SK-N-SH (cell line): ENCODE measurements at regions not wholly inside any gene's neighbourhood (a gene's known extent, or its start where the extent isn't known, plus 50 kb on each side); places are given as distances from the start of the nearest gene placed in this dataset.
A peak's percentile ranks its signal among the peaks of the same experiment; 100 is the strongest.

Experiments
- CTCF ChIA-PET: fragments of 300-600, 350-600 bp; formaldehyde crosslinking; extraction: SDS; loops from one replicate; lab custom pipeline; 2021; lab: Yijun Ruan, JAX
- POLR2A ChIA-PET: fragments of 350-600 bp; sonication (Branson Sonifier 250); formaldehyde crosslinking; extraction: SDS; loops from one replicate; lab custom pipeline; 2020; ENCODE audit warnings: antibody characterized with exemption, inconsistent platforms; lab: Yijun Ruan, JAX
- DNase-seq: peaks from one replicate; pipeline ENCODE4 v3.0.0; 2012
- H2AFZ ChIP-seq: fragments of 200-600 bp; sonication (generic); 2 replicates; pipeline ENCODE4 v1.8.1; 2016; ENCODE audit warnings: antibody characterized with exemption, mild to moderate bottlenecking, low read depth
- H3F3A ChIP-seq: fragments of 200-600 bp; sonication (generic); replicated peaks from 2 replicates; pipeline ENCODE3; 2016; ENCODE audit warnings: antibody characterized with exemption, mild to moderate bottlenecking; ENCODE audit not compliant: insufficient read depth
- H3K27ac ChIP-seq, 2 experiments: fragments of 200-500 bp in 1 of 2; fragments of 200-600 bp in 1 of 2; sonication (Bioruptor generic) in 1 of 2; sonication (generic), shearing (Covaris generic) in 1 of 2; 2 replicates each; pipeline versions ENCODE4 v1.5.1 to v1.6.1; 2014 to 2016; ENCODE audit warnings: low read depth in 2 of 2, inconsistent platforms in 1 of 2, low read length in 1 of 2, mild to moderate bottlenecking in 1 of 2, mixed read lengths in 1 of 2
- H3K27me3 ChIP-seq: fragments of 200-600 bp; sonication (generic), shearing (Covaris generic); 2 replicates; pipeline ENCODE4 v1.6.1; 2016; ENCODE audit warnings: mixed run types; ENCODE audit not compliant: insufficient read depth
- H3K36me3 ChIP-seq, 2 experiments: fragments of 200-500 bp in 1 of 2; fragments of 200-600 bp in 1 of 2; sonication (Bioruptor generic) in 1 of 2; sonication (generic) in 1 of 2; replicated peaks in 1 of 2; 2 replicates each; pipeline versions ENCODE3 to v1.5.1; 2014 to 2016; ENCODE audit warnings: low read length in 1 of 2, mild to moderate bottlenecking in 1 of 2; ENCODE audit not compliant: insufficient read depth in 2 of 2, control insufficient read depth in 1 of 2
- H3K4me1 ChIP-seq, 2 experiments: fragments of 200-500 bp in 1 of 2; fragments of 200-600 bp in 1 of 2; sonication (Bioruptor generic) in 1 of 2; sonication (generic), shearing (Covaris generic) in 1 of 2; 2 replicates each; pipeline versions ENCODE4 v1.5.1 to v1.6.1; 2014 to 2016; ENCODE audit warnings: low read depth in 1 of 2, low read length in 1 of 2, mixed run types in 1 of 2; ENCODE audit not compliant: insufficient read depth in 2 of 2, control insufficient read depth in 1 of 2
- H3K4me2 ChIP-seq: fragments of 200-600 bp; sonication (generic), shearing (Covaris generic); 2 replicates; pipeline ENCODE4 v1.6.1; 2017; ENCODE audit warnings: mixed run types
- H3K4me3 ChIP-seq, 2 experiments: fragments of 200-500 bp in 1 of 2; fragments of 200-600 bp in 1 of 2; sonication (Bioruptor generic) in 1 of 2; sonication (generic), shearing (Covaris generic) in 1 of 2; 2 replicates each; pipeline versions ENCODE4 v1.5.1 to v1.8.1; 2014 to 2016; ENCODE audit warnings: low read depth in 2 of 2, inconsistent platforms in 1 of 2, low read length in 1 of 2, mild to moderate bottlenecking in 1 of 2, mixed read lengths in 1 of 2, moderate library complexity in 1 of 2
- H3K79me2 ChIP-seq: fragments of 200-600 bp; sonication (generic); 2 replicates; pipeline ENCODE4 v1.8.1; 2017; ENCODE audit warnings: mild to moderate bottlenecking; ENCODE audit not compliant: insufficient read depth
- H3K9ac ChIP-seq: fragments of 200-600 bp; sonication (generic); 2 replicates; pipeline ENCODE4 v1.6.1; 2017; ENCODE audit warnings: mixed run types
- H3K9me2 ChIP-seq: fragments of 200-600 bp; sonication (generic); 2 replicates; pipeline ENCODE4 v1.6.1; 2017; ENCODE audit warnings: mixed run types
- H3K9me3 ChIP-seq: fragments of 200-600 bp; sonication (generic); 2 replicates; pipeline ENCODE4 v1.6.1; 2017; ENCODE audit warnings: mixed run types, mild to moderate bottlenecking, moderate library complexity
- H4K20me1 ChIP-seq: fragments of 200-600 bp; sonication (generic); 2 replicates; pipeline ENCODE4 v1.6.1; 2017; ENCODE audit warnings: mild to moderate bottlenecking, mixed run types; ENCODE audit not compliant: insufficient read depth
- ELF1 ChIP-seq: IDR thresholded peaks from 2 replicates; pipeline ENCODE4 v1.4.0; 2012
- EZH2phosphoT487 ChIP-seq: fragments of 200-600 bp; sonication (generic); IDR thresholded peaks from 2 replicates; pipeline ENCODE4 v1.6.1; 2017; ENCODE audit warnings: low read depth, mixed run types, mild to moderate bottlenecking, antibody characterized with exemption, moderate library complexity, borderline replicate concordance
- FOSL2 ChIP-seq: IDR thresholded peaks from 2 replicates; pipeline ENCODE4 v1.4.0; 2012; ENCODE audit warnings: low read depth, mild to moderate bottlenecking, moderate library complexity, borderline replicate concordance
- FOXM1 ChIP-seq: IDR thresholded peaks from 2 replicates; pipeline ENCODE4 v1.4.0; 2012; ENCODE audit warnings: low read depth, mild to moderate bottlenecking
- GATA2 ChIP-seq: sonication (generic); formaldehyde crosslinking; IDR thresholded peaks from 2 replicates; pipeline ENCODE4 v1.5.0; 2020; ENCODE audit warnings: mild to moderate bottlenecking, missing genetic modification reagents
- JUND ChIP-seq: IDR thresholded peaks from 2 replicates; pipeline ENCODE4 v1.4.0; 2012
- MXI1 ChIP-seq: IDR thresholded peaks from 2 replicates; pipeline ENCODE4 v1.6.1; 2012; ENCODE audit warnings: mild to moderate bottlenecking, low read depth, low read length, improper control_type of control experiment
- NFIC ChIP-seq: IDR thresholded peaks from 2 replicates; pipeline ENCODE4 v1.4.0; 2012; ENCODE audit warnings: borderline replicate concordance
- RFX5 ChIP-seq: IDR thresholded peaks from 2 replicates; pipeline ENCODE4 v1.6.1; 2012; ENCODE audit warnings: mild to moderate bottlenecking, improper control_type of control experiment, low read length
- RXRA ChIP-seq: IDR thresholded peaks from 2 replicates; pipeline ENCODE4 v1.4.0; 2012; ENCODE audit warnings: low read depth, mild to moderate bottlenecking, borderline replicate concordance
- TEAD4 ChIP-seq: IDR thresholded peaks from 2 replicates; pipeline ENCODE4 v1.4.0; 2012; ENCODE audit warnings: mild to moderate bottlenecking, borderline replicate concordance; ENCODE audit not compliant: insufficient read depth
- WGBS: methylation state at CpG from one replicate; pipeline ENCODE4 v1.1.6; 2017; ENCODE audit warnings: low lambda C conversion rate; 5-methylcytosine and 5-hydroxymethylcytosine counted together
- TF ChIP-seq, protein P1 (sequence below): IDR thresholded peaks from 2 replicates; pipeline ENCODE4; 2012
- TF ChIP-seq, protein P2 (sequence below): IDR thresholded peaks from 2 replicates; pipeline ENCODE4 v1.4.0; 2012; ENCODE audit warnings: low read depth, borderline replicate concordance
- TF ChIP-seq, protein P3 (sequence below): IDR thresholded peaks from 2 replicates; pipeline ENCODE4 v1.4.0; 2012; ENCODE audit warnings: low read depth

DNA sequence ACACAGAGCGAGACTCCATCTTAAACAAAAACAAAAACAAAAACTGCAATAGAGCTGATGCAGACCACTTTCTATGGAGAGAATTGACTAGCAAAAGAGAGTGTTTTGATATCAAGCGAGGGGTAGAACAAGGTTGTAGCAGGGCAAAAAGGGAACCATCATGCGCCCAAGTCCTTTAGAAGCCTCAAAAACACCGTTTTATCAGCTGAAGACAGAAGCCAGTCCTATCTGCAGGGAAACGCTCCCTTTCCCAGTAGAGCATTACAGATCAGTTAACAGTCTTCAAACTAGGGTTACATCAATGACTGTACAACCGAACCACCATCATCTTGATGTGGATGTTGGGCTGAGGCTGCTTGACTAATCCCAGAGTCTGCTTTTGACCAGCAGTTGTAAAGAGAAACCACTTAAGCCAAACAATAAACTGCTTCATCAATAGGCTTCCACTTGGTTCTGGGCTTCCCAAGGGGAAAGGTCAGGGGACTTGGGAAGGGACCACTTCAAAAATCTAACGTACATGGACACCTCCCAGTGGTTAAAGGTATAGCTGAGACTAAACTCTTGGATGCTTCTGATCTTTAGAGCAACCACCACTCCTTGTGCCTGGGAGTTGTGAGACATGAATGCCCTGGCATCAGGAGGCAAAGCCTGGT is 59.6 kb upstream of the SPDEF start:
- H4K20me1 ChIP-seq: no peaks in the 10 kb centered on the region; the same call in 1 of the 2 replicates
- 95% methylated on average over 7 of the region's 7 CpGs for WGBS

DNA sequence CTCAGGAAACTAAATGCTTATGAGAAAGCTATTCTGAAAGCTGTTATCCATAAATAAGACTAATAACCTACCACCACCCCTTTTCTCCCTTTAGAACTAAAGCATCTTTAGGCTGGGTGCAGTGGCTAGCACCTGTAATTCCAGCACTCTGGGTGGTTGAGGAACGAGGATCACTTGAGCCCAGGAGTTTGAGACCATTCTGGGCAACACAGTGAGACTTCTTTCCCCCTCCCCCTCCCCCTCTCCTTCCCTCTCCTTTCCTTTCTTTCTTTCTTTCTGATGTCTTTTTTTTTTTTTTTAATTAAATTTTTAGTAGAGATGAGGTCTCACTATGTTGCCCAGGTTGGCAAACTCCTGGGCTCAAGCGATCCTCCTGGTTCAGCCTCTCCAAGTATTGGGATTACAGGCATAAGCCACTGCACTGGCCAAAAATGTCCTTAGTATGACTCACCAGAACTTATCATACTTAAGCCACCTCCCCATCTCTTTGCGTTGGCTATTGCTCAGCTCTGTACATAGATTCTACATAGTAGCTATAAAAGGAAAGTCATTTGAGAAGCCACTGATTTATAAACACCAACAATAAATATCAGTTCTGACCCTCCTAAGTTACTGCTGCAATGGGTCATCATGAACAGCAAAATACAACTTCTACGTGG is 54.8 kb upstream of the SPDEF start:
- Histone ChIP-seq H3K9ac (no peak overlapping the region), H2AFZ (no peak overlapping the region), H3K79me2 (peaks cover 39% of the 10 kb centered on the region), H3K27ac (peak overlapping the region in 1 of 2 experiments; percentile 59; a peak in 2 of 4 replicates), H3K4me1 (peaks cover 0 to 14% of the 10 kb centered on the region in 2 experiments; a peak in 2 of 4 replicates), H3K36me3 (peaks cover 0 to 18% of the 10 kb centered on the region in 2 experiments), H3K9me3 (no peaks in the 10 kb centered on the region), H4K20me1 (peaks cover 11% of the 10 kb centered on the region), H3K4me3 (no peak overlapping the region), H3F3A (peaks cover 9% of the 10 kb centered on the region), H3K9me2 (no peaks in the 10 kb centered on the region), H3K4me2 (no peak overlapping the region), H3K27me3 (no peaks in the 10 kb centered on the region)
- TF ChIP-seq FOXM1 (no peak), FOSL2 (peak; percentile 70; the same call in 1 of the 2 replicates), ELF1 (no peak), JUND (peak; percentile 36; the same call in 1 of the 2 replicates), NFIC (no peak), TEAD4 (no peak)
- POLR2A ChIA-PET: no interaction called here
- CTCF ChIA-PET: interaction anchor here (0.6 to 4.9 kb wide), 15 partner anchors 8 to 529 kb away, joined by 3 to 74 read pairs (median 4); partner anchors contain the start of genes PACSIN1 and SMIM29
- WGBS: 61% methylated on average over 4 of the region's 4 CpGs
- DNase-seq: no peak

More for the DNA sequence above, 59.6 kb upstream of the SPDEF start:
- H3K79me2 ChIP-seq: peaks cover 17% of the 10 kb centered on the region
- H3K36me3 ChIP-seq: peaks cover 0 to under 1% of the 10 kb centered on the region in 2 experiments
- no peaks in the 10 kb centered on the region for H3K27me3 ChIP-seq
- no peaks in the 10 kb centered on the region for H3K9me2 ChIP-seq
- ChIA-PET CTCF (no interaction called here), POLR2A (no interaction called here)
- no peak overlapping the region for H3K4me3 ChIP-seq
- H3K27ac ChIP-seq: no peak overlapping the region
- no peak overlapping the region for H3K9ac ChIP-seq
- H3F3A ChIP-seq: peaks cover under 1% of the 10 kb centered on the region
- DNase-seq: no peak
- no peak overlapping the region for H2AFZ ChIP-seq
- no peak for TF ChIP-seq MXI1
- TF ChIP-seq GATA2 (CRISPR knock-in tag): no peak
- no peak for TF ChIP-seq RFX5
- no peak for TF ChIP-seq EZH2phosphoT487
- TF ChIP-seq, protein P1, sequence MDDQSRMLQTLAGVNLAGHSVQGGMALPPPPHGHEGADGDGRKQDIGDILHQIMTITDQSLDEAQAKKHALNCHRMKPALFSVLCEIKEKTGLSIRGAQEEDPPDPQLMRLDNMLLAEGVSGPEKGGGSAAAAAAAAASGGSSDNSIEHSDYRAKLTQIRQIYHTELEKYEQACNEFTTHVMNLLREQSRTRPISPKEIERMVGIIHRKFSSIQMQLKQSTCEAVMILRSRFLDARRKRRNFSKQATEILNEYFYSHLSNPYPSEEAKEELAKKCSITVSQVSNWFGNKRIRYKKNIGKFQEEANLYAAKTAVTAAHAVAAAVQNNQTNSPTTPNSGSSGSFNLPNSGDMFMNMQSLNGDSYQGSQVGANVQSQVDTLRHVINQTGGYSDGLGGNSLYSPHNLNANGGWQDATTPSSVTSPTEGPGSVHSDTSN: no peak
- TF ChIP-seq, protein P2, sequence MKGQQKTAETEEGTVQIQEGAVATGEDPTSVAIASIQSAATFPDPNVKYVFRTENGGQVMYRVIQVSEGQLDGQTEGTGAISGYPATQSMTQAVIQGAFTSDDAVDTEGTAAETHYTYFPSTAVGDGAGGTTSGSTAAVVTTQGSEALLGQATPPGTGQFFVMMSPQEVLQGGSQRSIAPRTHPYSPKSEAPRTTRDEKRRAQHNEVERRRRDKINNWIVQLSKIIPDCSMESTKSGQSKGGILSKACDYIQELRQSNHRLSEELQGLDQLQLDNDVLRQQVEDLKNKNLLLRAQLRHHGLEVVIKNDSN: no peak
- TF ChIP-seq FOSL2: no peak
- TF ChIP-seq RXRA: no peak
- TF ChIP-seq, protein P3, sequence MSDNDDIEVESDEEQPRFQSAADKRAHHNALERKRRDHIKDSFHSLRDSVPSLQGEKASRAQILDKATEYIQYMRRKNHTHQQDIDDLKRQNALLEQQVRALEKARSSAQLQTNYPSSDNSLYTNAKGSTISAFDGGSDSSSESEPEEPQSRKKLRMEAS: no peak
- H3K4me2 ChIP-seq: no peak overlapping the region
- H3K4me1 ChIP-seq: peaks cover 0 to 11% of the 10 kb centered on the region in 2 experiments; a peak in 2 of 4 replicates
- H3K9me3 ChIP-seq: no peaks in the 10 kb centered on the region
